22Rv1 (cell line): ENCODE measurements at regions not wholly inside any gene's neighbourhood (a gene's known extent, or its start where the extent isn't known, plus 50 kb on each side); places are given as distances from the start of the nearest gene placed in this dataset.

ENCODE experiments used
- H3K27ac ChIP-seq: fragments of 450-650 bp; 2 replicates; pipeline ENCODE4 v1.5.1; 2017
- ZFX ChIP-seq: fragments of 450-650 bp; IDR thresholded peaks from 2 replicates; pipeline ENCODE4 v1.6.1; 2017; ENCODE audit warnings: antibody characterized with exemption, borderline replicate concordance
- TF ChIP-seq, protein P1 (sequence below): fragments of 450-650 bp; IDR thresholded peaks from 2 replicates; pipeline ENCODE4 v1.5.1; 2017; ENCODE audit warnings: mild to moderate bottlenecking

DNA sequence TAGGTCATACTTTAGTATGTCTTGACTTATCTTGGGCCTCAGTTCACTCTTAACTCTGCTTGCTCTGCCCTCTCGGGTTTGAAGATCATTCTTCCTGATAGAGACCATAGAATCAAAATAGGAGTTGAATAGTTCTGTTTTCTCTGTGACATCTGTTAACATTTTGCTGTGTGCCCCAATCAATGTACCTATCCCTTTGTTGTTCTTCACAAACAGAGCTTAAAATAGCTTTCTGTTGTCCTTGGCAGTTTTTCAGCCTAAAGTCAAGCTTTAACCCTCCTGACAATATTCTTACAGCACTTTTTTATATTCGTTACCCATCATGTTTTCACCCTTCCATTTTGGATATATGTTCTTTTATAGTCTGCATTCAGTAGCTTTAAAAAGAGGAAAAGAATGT lies 724.5 kb upstream of the FANCL start:
- TF ChIP-seq ZFX, result no peak
- TF ChIP-seq, protein P1, sequence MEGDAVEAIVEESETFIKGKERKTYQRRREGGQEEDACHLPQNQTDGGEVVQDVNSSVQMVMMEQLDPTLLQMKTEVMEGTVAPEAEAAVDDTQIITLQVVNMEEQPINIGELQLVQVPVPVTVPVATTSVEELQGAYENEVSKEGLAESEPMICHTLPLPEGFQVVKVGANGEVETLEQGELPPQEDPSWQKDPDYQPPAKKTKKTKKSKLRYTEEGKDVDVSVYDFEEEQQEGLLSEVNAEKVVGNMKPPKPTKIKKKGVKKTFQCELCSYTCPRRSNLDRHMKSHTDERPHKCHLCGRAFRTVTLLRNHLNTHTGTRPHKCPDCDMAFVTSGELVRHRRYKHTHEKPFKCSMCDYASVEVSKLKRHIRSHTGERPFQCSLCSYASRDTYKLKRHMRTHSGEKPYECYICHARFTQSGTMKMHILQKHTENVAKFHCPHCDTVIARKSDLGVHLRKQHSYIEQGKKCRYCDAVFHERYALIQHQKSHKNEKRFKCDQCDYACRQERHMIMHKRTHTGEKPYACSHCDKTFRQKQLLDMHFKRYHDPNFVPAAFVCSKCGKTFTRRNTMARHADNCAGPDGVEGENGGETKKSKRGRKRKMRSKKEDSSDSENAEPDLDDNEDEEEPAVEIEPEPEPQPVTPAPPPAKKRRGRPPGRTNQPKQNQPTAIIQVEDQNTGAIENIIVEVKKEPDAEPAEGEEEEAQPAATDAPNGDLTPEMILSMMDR, result no peak
- no peak overlapping the region for H3K27ac ChIP-seq

DNA sequence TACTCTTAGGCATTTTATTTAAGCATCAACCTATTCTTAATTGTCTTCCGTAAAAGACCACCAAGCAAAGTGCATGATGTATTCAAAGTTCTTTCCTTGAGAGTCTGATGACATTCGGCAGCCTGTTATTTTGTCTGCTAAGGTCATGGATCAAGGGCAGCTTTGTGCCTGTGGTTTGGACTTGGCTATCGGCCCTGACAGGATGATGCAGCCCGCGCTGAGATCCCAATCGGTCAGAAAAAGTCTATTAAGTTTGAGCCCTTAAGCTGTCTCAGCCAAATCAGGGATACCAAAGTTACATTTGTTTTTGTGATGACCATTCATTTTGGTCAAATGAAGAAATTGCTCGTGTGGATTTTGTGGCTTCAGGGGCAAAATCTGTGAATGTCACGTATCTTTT lies 718.9 kb upstream of the FANCL start:
- TF ChIP-seq, protein P1, result no peak
- TF ChIP-seq ZFX, result no peak
- no peak overlapping the region for H3K27ac ChIP-seq

DNA sequence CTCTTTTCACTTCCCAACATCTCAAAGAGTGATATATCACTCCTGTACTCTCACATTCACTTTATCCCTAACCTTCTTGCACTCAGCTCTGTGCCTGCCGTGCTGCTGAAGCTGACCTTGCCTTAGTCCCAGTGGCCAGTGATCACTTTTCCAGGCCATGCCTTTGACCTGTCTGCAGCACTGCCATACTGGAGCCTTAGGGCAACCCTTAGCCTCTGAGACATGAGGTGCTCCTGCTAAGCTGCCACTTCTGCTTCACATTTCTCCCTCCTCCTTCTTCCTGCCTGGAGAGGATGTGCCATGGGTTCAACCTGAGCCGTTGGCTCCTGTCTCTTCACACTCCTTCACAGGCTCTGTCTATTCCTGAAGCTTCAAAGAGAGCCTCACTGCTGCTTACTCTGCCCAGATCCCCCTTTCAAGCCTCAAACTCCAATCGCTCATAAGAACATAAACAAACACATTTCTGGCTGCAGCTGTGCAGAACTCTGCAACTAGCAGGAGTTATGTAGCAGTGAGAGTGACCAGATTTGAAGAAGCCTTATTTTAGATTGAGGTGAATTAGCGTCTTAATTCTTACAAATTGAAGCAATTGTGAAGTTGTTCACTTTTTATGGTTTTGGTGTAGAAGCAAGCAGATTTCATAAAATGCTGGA lies 716.2 kb upstream of the FANCL start:
- TF ChIP-seq, protein P1, result no peak
- TF ChIP-seq ZFX, result no peak
- no peak overlapping the region for H3K27ac ChIP-seq

DNA sequence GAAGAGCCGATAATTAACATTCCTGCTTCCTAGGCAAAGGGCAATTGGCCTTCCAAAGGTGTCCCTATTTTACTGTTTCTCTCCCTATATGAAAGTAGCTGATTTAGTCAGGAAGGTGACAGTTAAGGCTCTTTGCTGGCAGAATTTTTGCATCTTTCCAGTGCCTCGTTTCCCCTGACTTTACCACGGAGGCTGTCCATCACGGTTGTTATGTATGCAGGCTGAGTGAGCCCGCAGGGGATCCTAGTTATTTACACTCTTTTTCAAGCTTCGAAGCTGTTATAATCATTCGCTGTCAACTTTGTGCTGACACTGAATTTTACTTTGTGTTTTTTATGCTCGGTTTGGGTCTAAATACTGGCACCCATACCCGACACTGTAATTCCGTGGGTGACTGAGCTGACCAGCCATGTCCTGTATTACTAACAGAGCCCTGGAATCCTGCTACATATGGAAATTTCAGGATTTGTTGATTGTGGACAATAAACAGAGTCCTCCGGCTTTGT lies 713.8 kb upstream of the FANCL start:
- no peak overlapping the region for H3K27ac ChIP-seq
- TF ChIP-seq, protein P1, result no peak

DNA sequence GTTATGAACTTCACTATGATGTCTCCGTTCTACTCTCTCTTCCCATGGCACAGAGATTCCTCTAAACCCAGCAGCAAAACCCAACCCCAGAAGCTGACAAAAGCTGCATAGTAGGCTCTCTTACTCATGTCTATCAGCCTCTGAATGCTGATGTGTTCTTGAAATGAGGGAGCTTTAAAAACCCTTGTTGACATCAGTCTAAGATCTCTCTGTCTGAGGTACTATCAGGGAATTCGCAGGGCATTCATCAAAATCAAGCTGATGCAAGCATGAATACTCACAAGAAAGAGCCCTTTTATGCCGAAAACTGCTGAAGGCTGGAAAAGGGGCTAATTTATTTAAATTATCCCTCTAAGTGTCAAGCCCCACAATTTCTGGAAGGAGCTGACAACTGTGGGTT lies 710.6 kb upstream of the FANCL start:
- TF ChIP-seq, protein P1, result no peak
- no peak for TF ChIP-seq ZFX
- no peak overlapping the region for H3K27ac ChIP-seq

DNA sequence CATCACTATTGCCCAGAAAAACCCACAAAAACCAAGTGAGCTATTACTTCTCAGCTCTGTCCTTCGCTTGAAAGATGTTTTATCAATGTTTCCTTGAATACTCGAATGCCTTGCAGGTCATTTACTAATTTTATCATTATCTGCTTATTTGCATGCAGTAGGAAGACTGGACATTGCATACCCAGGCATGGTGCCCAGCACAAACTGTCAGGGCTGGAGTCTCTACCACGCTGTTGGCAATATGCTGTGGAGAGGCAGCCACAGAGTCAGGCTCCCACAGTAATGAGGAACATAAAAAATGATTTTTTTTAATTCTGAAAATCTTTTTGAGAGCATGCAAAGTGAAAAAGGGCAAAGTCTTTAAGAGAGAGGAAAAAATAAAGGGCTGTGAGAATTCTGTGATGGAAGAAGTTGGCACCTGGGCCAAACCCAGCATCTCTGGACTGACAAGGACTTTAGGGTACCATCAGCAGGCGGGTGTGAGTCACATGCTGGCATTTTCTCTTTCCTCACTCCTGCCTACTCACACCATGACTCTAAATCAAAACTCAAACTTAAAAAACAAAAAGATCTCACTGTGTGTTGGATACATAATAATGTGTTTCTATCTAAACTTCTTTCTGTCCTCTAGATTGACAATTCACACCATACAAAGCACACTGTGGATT lies 709.8 kb upstream of the FANCL start:
- TF ChIP-seq, protein P1, result no peak
- TF ChIP-seq ZFX, result no peak
- H3K27ac ChIP-seq, result no peak overlapping the region

DNA sequence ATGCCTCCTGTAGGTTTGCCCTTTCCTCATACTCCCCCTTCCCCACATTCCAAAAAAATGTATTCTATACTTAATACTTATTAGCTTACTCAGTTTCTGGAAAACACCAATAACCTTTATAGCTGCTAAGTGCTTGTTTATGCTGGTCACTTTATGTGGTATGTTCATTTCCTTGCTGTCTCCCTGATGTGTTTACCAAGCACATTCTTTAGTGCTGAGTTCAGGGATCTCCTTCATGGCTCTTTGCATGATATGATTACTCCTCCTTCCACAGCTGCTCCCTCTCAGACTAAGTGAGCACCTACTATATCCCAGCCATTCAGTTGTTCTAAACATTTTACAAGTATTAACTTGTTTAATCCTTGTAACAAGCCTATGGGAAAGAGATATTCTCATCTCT lies 698.3 kb upstream of the FANCL start:
- H3K27ac ChIP-seq, result no peak overlapping the region
- TF ChIP-seq, protein P1, result no peak
- no peak for TF ChIP-seq ZFX
